Adrenal gland (tissue), 5 donors: ENCODE measurements at regions not wholly inside any gene's neighbourhood (a gene's known extent, or its start where the extent isn't known, plus 50 kb on each side); places are given as distances from the start of the nearest gene placed in this dataset.

Source experiments
- CTCF ChIP-seq, 6 experiments: fragments of 450-650 bp in 4 of 6; fragments of 200-600 bp in 2 of 6; sonication (generic) in 1 of 6; IDR thresholded peaks; 1 replicate in 5 of 6; 2 replicates in 1 of 6; pipeline versions ENCODE4 v1.5.1 to v1.8.0; 2016 to 2021; ENCODE audit warnings: antibody characterized with exemption in 6 of 6, mild to moderate bottlenecking in 2 of 6, moderate library complexity in 1 of 6
- POLR2A ChIP-seq, 2 donors: fragments of 450-650 bp; IDR thresholded peaks; one replicate each; pipeline ENCODE4 v1.6.1; 2017; ENCODE audit warnings: antibody characterized with exemption in 2 of 2, mild to moderate bottlenecking in 2 of 2, moderate library complexity in 1 of 2
- donor health status: DM: no; HTN: no; CAD: no.

GRCh38 chr14:89702073-89702875, 252.3 kb downstream of the EFCAB11 start:
- TF ChIP-seq CTCF (IDR thresholded peaks at IDR 0.05): no peak
- no peak for TF ChIP-seq POLR2A (IDR thresholded peaks at IDR 0.05)
